NAMALWA (cell line): ENCODE measurements at regions not wholly inside any gene's neighbourhood (a gene's known extent, or its start where the extent isn't known, plus 50 kb on each side); places are given as distances from the start of the nearest gene placed in this dataset.
A peak's percentile ranks its signal among the peaks of the same experiment; 100 is the strongest.
"Not testable (repeated sequence)": the region's sequence is repeated elsewhere in the genome, so short reads cannot be mapped to it uniquely, and the experiment has no call there.

ENCODE experiments used
- DNase-seq: peaks from one replicate; pipeline ENCODE4 v3.0.0-alpha.2; 2015; ENCODE audit warnings: low spot score

DNA sequence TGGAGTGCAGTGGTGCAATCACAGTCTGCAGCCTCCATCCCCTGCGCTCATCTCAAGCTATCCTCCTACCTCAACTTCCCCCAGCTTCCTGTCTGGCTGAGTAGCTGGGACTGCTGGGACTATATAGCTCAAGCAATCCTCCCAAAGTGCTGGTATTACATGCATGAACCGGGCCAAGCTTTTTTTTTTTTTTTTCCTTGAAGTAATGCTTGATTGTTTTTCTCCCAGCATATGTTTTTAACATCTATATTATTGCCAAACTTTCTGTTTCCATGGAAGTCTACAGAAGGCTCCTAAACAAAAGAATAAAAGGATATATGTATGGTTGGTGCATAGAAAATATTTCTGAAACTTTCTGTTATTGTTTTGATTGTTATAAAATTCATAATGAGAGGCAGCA lies 853.6 kb downstream of the KCNA4 start:
- no peak for DNase-seq

GRCh38 chr11:29162491-29162890 lies 854.3 kb downstream of the KCNA4 start:
- DNase-seq = no peak

DNA sequence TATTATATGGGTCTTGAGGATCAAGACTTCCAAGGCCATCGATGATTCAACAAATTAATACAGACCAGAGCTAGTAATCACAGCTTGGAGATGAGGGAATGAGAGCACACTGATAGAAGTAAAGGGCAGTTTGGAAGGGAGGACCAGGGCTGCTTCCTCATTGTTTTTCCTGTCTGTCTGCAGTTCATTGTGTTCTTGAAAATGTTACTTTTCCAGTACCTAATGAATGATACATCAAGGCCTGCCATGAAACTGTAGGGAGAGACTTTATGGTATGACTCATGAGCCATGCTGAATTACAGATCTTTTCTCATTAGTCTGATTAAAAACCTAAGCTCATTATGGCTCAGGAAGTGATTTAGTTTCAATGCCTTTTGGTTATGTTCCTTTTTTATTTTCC lies 855.6 kb downstream of the KCNA4 start:
- no peak for DNase-seq

DNA sequence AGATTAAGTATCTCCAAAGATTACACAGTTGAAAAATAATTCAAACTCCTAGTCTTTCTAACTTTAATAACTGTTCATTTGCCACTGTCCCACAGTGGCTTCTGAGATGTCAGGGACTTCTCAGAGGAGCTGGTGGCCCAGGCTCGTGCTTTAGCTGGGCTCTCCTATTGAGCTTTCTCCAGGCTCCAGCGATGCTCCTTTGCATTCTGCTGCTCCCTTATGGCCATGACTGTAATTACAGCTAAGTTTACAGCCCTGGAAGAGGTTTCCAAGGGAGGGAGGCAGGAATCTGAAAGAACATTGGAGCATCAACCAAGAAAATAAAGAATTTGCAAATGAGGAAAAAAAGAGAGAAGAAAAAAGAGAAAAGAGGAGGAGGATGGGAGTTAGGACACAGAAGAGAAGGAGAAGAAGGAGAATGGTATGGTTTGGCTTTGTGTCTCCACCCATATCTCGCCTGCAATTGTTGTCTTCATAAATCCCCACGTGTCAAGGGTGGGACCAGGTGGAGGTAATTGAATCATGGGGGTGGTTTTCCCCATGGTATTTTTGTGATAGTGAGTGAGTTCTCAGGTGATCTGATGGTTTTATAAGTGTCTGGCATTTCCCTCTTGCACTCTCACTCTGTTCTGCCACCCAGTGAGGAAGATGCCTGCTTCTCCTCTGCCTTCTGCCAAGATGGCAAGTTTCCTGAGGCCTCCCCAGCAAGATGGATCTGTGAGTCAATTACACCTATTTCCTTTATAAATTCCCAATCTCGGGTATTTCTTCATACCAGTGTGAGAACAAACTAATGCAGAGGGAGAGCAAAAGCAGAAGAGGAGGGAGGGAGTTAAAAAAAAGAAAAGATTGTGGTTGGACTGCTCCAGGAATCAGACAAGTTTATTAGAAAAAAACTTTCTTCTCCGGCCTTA lies 857.0 kb downstream of the KCNA4 start:
- peak; percentile 59 for DNase-seq

- no peak for DNase-seq
These were observed 863.8 kb downstream of the KCNA4 start for GRCh38 chr11:29153078-29153477.

DNA sequence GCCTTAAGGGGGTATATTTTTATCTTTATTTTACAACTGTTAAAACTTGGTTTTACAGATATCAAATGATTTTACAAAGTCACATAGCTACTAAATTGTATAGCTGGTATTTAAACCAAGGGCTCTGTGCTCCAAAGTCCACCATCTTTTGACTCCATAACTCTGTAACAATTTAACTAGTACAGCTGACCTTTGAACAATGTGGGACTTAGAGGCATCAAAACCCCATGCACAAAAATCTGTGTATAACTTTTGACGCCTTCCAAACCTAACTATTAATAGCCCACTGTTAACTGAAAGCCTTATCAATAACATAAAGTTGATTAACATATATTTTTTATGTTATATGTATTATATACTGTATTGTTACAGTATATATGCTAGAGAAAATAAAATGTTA lies 874.3 kb downstream of the KCNA4 start:
- DNase-seq = not testable (repeated sequence)

GRCh38 chr11:29135504-29135903 lies 881.3 kb downstream of the KCNA4 start:
- DNase-seq = no peak

DNA sequence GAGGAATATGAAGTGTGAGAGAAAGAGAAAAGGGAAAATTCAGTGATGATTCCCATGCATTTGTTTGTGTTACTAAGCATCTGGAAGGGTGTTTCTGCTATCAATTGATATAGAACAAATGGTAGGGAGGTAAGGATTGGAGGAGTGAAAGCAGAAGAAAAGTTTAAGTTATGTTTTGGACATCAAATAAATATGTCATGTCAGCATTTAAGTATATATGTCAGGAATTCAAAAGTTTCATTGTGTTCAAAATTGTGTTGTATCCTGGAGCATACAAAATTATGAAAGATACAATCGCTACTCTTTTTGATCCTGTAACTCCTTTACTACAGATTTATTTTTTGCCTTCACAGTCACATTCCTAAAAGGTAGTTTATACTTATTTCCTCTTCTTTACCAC lies 885.8 kb downstream of the KCNA4 start:
- DNase-seq = no peak

DNA sequence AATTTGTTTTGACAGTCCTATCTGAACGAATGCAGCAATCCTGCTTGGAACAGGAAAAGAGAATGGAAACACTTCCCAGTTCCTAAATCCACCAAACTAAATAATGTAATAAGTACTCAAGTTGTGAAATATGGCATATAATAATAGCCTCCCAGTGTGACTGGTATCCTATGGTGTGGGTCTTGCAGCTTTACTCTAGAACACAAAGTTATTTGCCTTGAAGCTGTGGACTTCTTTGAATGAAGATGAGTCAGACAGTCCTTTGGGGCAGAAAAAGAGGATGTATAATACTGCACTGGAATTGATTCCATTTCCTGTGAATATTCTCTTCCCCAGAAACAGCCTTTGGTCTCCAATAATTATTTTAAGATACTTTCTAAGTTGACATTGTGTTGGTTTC lies 887.0 kb downstream of the KCNA4 start:
- no peak for DNase-seq

- DNase-seq = no peak
These were observed 889.4 kb downstream of the KCNA4 start for GRCh38 chr11:29127461-29127860.

GRCh38 chr11:29125606-29126005 lies 891.2 kb downstream of the KCNA4 start:
- DNase-seq = no peak

GRCh38 chr11:29124470-29124869 lies 892.4 kb downstream of the KCNA4 start:
- no peak for DNase-seq

- DNase-seq = no peak
These were observed 896.9 kb downstream of the KCNA4 start for GRCh38 chr11:29119707-29120618.

DNA sequence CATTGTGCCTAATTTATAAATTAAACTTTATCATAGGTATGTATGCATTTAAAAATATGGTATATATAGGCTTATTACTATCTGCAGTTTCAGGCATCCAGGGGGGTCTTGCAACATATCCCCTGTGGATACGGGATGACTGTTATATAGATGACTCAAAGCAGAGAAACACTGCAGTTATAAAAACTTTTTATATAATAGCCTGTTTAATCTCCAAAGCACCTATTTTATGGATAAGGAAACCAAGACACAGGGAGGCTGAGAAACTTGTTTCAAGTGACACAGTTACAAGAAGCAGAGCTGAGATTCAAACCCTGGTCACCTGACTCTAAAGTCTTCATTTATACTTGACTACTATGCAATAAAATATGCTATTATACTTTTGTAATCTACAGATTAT lies 897.7 kb downstream of the KCNA4 start:
- no peak for DNase-seq

GRCh38 chr11:29100967-29101366 lies 915.9 kb downstream of the KCNA4 start:
- DNase-seq = no peak

GRCh38 chr11:29095821-29096220 lies 921.0 kb downstream of the KCNA4 start:
- DNase-seq = no peak

GRCh38 chr11:29093416-29094120 lies 923.3 kb downstream of the KCNA4 start:
- DNase-seq = no peak

DNA sequence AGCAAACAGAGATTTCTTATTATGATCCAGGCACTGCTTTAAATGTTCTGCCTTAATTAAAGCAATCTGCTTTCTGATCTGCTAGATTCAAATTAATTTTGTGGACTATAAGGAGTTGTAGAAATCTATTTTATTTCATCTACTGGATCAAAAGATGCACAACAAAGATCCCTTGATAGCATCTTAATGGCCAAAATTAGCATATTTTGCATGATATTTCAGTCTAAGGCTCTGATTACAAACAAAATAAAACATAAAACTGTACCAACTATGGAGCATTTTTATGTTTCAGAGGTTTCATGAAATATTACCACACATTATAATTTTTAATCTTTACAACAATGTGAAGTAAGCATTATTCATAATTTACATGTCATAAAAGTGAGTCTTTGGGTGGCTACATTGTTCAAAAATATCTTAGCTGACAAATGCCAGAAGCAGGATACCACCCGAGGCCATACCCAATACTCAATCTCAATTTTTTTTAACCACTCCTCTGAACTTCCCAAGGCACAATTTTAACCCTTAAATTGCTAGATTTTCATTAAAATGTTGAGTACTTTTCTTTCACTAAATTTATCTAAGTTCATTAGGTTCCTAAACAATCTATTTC lies 929.5 kb downstream of the KCNA4 start:
- no peak for DNase-seq

DNA sequence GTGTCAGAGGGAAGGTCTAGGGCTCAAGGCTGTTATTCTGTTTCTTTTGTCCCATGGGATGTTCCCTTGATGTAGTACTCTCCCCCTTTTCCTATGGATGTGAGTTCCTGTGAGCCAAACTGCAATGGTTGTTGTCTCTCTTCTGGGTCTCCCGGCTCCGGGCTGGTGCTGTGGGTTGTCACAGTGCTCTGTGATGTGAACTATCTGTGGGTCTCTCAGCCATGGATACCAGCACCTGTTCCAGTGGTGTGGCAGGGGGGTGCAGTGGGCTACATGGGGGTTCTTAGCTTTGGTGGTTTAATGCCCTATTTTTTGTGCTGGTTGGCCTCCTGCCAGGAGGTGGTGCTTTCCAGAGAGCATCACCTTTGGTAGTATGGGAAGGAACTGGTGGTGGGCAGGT lies 941.1 kb downstream of the KCNA4 start:
- DNase-seq = no peak

DNA sequence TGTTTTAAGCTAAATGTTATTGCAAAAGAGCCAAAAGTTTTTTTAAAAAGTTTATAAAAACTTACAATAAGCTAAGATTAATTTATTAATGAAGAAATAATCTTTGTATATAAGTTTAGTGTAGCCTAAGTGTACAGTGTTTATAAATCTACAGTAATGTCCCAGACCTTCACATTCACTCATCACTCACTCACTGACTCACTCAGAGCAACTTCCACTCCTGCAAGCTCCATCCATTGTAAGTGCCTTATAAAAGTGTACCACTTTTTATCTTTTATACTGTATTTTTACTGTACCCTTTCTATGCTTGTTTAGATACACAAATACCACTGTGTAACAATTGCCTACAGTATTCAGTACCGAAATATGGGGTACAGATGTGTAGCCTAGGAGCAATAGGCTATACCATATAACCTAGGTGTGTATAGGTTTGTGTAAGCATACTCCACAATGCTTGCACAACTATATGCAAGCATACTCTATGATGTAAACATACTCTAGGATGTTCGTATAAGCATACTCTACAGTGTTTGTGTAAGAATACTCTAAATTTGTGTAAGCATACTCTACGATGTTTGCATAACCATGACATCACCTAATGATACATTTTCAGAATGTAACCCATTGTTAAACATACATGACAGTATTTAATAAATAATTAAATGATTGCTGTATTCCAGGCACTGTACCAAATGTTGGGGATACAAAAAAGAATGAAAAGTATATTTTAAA lies 953.0 kb downstream of the KCNA4 start:
- no peak for DNase-seq

DNA sequence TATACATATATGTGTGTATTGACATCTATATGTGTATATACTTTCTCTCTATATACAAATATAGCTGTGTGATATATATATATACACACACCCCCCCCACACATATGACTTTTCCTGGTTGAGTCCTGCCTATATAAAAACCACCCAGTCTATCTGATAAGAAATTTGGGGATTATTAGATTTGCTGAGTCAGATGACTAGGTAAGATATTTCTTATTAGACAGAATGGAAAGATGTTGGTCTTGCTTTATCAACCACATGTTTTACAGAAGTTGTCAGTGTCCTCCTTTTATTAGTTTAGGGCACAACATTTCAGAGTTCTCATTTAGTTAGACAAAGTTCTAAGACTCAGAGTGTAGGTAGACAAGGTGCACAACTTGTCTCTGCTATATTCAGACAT lies 953.3 kb downstream of the METTL15 start:
- no peak for DNase-seq
